Umbilical cord (tissue), 1 donor: ENCODE measurements at regions not wholly inside any gene's neighbourhood (a gene's known extent, or its start where the extent isn't known, plus 50 kb on each side); places are given as distances from the start of the nearest gene placed in this dataset.
"Not testable (repeated sequence)": the region's sequence is repeated elsewhere in the genome, so short reads cannot be mapped to it uniquely, and the experiment has no call there.

ENCODE experiments used
- DNase-seq: peaks from one replicate; pipeline ENCODE4 v3.0.0-alpha.2; 2015; ENCODE audit warnings: low spot score

DNA sequence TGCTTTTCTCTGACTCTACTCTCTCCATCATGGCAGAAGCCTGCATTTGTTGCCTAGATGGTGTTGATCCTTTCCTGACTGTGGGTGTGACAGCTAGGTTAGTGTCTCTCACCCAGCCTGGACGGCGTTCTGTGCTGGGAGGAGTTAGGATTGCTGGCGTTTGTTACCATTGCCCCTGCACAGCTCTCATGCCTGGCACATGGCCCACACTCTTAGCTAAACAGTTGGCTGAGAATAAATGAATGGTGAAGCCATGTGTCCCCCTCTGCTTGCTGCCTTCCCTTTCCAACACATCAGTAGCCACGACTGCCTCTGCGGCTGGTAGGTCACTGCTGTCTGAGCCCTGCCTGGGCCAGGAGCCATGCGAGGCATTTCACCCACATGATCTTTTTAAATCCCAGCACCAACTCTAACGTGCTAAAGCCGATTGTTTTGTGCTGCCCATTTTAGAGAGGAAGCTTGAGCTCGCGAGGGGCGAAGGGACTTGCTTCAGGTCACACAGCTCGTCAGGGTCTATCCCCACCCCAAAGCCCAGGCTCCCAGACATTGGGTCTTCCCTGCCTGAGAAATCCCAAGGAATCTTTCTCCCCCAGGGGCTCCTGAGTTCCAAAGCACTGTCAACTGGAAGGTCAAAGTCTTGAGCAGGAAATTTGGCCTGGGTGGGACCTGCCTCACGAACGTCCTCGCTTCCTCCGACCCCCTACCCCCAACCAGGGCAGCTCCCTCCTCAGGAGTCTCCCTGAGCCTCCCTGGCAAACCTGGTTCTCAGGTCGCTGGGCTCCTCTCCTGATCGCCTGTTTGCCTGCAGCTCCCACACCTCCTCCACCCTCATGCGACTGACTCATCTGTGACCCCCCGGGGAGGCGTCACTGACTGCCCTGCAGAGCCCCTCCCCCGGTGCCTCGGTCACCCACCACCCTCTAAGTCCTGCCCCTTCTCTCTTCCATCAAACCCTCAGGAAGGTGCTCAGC is 271.7 kb upstream of the C1orf174 start:
- DNase-seq: no peak

DNA sequence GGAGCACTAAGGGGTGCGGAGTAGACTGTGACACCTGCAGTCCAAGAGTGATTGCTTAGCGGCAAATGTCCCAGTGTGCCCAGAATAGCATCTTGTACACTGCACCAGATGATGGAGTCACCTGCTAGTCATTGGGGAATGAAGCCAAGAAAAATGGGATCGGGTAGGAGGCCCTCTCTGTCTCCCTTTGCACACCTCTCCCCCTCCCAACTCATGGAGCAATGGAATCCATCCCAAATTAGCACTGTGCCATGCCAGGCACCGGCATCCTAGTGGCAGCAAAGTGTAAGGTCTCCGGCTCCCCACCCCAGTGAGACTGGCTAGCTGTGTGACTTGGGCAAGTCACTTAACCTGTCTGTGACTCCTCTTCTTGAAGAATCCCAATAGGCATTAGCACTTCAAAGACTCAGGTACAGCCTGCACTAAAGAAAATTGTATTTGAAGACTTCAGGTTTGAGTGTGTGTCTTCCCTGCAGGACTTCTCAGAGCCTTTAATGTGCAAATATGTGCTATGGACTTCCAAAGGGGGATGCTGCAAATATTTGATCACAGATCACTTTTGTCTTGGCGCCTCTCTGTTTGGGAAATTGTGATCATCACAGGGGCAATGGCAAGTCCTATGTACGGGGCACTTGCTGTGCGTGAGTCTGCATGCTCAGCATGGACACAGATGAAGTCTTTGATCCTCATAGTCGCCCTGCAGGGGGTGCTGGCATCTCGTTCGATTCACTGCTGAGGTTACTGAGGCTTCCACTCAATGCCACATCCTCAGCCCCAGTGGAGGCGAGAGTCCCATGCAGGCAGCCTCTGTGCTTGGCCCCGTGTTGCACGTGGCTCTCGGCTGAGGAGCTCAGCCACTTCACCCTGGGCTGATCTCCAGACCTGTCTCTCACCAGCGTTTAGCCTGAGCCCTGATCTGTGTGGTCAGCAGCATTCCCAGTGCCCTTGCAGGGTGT is 272.9 kb upstream of the C1orf174 start:
- DNase-seq: no peak

DNA sequence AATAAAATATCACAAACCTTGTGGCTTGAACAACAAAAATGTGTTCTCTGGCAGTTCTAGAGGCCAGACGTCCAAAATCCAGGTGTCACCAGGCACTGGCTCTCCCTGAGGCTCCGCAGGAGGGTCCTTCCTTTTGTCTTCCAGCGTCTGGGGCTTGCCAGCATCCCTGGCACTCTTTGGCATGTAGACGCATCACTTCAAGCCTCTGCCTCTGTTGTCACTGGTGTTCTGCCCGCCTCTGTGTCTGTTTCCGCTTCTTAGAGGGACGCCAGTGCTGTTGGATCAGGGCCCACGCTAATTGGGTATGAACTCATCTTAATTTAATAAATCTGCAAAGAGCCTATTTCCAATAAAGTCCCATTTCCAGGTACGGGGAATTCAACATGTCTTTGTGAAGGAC is 273.7 kb upstream of the C1orf174 start:
- no peak for DNase-seq

DNA sequence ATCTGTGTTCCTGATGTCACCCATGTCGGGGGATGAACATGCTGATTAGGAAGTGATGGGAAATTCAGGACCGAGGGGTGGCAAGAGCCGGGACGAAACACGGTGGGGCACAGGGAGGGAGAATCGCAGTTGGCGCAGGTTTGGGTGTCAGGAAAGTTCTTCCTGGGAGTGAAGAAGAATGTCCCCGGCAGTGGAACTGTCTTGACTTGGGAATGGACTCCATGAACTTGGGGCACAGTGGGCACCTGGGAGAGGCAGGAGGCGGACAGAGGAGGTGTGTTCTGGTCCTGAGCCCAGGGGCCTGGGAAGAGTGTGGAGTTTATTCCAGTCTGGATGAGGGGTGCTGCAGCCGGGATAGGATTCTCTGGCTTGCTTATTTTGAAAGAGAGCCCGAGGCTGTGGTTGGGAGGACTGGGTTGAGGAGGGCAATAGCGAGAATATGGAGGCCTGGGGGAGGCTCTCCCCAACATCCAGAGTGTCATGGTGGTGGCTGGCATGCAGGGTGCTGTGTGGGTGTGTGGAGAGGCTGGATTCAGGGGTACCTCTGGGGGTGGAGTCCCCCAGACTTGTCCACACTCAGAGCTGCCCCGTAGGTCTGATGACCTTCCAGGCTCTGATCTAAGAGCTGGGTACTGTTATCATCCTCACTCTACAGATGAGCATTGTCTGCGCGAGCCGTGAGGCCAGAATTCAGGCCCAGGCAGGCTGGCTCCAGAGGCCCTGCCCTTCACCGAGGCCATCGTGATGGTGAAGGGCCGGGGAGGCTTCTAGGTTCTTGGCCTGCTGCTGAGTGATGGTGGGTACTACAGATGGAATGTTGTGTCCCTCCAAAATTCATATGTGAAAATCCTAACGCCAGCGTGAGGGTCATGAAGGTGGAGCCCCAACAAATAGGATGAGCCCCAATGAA is 274.5 kb upstream of the C1orf174 start:
- DNase-seq: no peak

DNA sequence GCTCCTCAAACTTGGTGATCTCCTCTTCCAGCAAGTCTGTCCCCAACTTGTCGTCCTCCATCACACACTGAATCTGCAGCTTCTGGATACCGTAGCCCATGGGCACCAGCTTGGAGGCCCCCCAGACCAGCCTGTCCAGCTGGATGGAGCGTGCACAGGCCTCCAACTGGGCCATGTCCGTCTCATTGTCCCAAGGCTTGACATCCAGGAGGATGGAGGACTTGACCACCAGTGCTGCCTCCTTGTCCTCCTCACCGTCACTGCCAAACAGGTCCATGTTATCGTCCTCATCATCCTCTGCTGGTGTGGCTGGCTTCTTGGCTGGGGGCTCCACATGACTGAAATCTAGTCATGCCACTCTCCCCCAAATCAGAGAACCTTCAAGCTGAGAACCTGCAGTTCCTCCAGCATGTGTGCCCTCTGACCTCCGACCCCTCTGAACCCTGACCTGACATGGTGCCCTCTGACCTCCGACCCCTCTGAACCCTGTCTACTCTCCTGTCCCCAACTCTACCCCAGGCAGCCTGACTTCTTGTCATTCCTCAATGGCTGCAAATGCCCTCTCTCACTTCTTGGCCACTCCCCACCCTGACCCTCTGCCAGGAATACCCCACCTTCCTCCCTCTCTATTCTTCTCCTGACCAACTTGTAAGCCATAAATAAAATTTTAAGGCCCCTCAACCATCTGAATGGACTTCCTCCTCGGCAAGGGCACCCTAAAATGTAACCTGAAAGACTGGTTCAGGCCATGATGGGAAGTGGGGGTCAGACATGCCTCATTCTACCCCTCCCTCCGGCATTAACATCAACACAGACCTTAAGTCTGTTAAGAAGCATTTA is 275.7 kb upstream of the C1orf174 start:
- no peak for DNase-seq

DNA sequence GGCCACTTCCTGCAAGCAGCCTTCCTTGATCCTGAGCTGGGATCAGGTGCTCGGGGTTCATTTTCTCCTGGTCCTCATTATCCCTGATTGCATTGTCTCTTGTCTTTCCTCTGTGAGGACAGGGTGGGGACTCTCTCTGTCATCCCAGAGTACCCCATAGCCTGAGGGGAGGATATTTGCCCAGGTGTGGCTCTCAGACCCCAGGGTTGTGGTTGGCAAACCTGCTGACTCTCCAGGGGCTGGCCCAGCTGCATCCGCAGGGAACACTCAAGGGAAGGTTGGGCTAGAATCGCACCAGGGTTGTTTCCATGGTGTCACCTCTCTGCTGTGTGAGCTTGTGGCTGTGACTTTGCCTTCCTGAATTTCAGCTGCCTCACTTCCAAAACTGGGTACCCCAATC is 276.8 kb upstream of the C1orf174 start:
- DNase-seq: no peak

DNA sequence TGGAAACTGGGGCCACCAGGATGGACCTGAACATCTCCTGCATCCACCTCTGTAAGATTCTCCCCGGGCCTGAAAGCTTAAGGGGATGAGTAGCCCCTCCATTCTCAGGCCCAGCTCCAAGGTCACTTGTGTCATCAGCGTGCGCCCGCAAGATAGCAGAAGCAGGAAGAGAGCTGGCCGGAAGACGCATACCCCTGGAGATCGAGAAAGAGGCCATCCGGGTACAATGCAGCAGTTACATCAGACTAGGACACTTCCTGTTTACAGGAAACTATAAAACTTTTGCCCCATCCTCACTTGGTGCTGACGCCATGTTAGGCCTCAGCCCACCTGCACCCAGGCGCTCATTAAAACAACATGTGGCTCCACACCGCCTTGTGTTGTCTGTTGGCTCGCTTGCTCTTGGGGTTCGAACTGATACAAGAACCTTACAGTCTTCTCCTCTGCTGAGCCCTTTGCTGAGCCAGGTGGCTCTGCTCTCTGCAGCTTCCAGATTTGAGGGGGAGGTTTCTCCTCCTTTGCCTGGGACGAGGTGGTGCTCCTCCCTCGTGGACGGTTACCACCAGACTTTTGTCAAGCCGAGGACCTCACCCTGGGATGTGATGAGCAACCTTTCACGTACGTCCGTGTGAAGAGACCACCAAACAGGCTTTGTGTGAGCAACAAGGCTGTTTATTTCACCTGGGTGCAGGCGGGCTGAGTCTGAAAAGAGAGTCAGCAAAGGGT is 277.5 kb upstream of the C1orf174 start:
- no peak for DNase-seq

DNA sequence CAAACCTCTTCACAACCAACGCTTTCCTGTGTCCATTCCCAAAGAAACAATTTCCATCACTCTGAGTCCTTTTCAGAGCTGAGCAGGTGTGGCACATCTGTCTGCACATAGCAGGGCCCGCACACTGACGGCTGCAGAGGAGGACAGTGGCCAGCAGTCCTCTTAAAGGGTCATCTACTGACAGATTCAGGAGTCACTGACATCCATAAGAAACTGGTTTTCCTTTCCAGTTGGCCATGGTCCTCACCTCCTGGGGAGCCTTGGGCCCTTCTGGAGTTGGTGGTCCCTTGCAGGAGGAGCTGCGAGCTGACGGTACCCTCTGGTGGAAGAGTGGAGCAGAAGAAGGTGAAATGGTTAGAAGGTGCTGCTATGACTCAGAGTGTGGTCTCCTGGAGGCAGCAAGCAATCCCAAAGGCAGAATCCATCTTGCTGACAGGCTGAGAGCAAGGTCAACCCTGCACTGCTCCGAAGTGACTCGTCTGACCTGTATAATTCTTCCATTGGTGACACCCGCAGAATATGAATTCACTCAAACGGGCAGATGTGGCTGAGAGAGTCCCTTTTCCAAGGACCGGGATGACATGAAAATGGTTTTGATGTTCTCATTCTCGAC is 278.5 kb upstream of the C1orf174 start:
- DNase-seq: no peak

DNA sequence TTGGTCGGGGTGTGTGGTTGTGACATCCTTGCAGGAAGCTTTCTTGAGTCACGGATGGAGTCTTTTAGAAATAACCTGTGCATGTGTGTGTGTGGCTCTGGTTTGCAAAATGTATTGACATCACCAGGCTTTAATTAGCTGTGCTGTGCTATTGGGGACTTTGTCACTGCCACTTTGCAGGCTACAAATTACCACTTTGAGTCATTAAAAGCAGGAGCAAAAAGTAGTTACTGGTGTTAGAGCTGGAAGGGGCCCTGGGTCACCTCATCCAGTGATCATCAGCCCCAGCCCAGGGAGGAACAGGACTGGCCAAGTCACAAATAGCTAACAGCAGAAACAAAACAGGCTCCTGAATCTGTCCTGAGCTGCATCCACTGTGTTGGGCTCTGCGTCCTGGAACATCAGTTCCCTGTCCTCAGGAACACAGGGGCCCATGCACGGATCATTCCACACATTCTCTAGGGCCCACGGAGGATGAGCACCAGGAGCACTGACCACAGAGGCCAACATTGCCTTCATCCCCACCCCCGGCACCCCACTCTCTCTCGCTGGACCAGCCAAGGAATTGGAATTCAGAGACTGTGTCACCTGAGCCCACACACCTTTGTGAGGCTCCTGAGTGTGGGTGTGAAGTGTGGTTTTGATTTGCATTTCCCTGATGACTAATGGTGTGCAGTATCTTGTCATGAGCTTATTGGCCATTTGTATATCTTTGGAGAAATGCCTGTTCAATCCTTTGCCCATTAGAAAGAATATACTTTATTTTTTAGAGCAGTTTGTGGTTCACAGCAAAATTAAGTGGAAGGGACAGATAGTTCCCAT is 280.1 kb upstream of the C1orf174 start:
- no peak for DNase-seq

DNA sequence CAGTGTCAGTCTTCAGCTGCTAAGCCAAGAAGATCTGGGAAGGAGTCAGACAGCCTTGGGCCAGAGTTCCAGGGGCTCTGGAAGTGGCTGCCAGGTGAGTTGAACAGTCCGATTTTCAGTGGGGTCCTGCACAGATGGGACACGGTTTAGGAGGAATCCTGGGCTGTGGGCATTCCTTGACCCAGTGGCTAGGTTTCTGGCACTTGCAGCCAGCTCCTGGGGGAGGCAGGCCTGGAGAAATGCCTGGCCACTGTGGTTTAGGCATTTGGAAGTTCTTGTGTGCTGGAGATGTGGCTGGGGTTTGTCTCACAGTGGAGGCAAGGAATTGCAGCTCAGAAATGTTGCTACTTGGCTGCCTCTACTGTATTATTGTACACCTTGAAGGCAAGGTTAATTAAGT is 286.4 kb upstream of the C1orf174 start:
- not testable (repeated sequence) for DNase-seq

DNA sequence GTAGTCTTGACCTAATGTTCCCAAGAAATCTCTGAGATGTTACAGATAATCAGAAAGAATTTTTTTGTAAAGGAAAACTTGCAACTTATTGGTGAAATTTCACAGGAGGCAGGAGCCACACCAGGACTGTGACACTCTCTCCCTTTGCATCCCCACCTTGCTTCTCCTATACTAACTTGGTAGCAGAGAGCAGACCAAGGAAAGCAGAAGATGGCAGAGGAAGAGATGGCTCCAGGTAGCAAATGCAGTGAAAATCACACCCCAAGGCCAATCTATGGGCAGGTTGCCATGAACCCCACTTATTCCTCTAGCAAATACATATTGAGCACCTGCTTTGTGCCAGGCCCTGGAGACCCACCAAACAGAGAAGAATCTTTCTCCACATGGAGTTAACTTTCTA is 303.4 kb upstream of the C1orf174 start:
- no peak for DNase-seq

DNA sequence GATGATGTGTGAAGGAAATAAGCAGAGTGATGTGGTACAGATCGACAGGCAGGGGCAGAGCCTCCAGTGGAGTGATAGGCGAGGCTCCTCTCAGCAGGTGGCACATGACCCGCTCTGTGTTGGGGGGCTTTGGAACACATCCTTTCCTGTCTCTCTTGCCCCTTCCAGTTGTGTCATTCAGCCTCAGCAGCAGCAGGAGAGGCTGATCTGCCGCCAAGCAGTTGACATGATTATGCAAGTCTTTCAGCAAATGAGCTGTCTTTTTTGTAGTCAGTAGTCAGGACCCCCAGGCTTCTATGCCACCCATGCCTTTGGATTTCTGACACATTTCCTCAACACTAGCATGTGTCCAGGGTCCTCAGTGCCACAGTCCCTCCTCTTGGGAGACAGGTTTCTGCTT is 307.1 kb upstream of the C1orf174 start:
- no peak for DNase-seq

DNA sequence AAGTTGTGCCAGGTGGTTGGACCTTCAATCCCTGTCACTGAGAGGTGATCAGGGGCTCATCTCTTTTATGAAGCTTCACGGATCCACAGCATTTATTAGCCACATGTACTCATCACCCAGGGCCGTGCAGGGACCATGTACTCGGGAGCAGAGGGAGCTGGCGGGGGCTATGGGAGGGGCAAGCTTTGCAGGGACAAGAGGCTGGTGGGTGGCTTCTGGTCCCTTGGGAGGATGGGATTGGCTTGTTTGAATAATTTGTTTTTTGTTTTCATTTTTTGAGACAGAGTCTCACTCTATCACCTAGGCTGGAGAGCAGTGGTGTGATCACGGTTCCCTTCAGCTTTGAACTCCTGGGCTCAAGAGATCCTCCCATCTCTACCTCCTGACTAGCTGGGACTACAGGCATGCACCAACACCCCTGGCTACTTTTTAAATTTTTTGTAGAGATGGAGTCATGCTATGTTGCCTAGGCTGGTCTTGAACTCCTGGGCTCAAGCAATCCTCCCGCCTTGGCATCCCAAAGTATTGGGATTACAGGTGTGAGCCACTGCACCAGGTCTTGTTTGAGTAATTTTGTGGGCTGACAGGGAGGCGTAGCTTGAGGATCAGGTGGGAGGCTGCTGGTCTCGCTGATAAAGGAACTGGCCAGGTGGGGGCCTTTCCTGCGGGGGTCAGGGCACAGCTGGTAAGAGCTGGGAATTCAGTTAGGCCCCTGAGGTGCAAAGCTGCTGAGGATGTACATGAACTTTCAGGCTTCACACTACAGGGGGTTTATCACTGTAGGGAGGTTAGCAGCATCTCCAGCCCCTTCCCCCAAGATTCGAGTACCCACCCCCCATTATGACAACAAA is 308.0 kb upstream of the C1orf174 start:
- no peak for DNase-seq

DNA sequence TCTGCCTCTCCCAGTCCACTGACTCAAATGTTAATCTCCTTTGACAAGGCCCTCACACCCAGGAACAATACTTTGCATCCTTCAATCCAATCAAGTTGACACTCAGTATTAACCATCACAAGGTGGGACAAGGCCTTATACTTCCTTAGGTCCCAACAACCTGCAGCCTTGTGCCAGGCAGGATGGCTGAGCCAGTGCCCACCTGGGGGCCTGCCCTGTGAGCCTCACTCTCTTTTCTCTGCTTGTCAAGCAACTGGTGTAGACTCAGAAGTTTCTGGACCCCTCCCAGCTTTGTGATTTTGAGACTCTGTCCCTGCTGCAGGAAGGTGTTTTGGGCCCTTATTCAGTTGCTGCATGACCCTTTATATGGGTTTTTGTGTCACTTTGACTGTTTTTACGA is 310.0 kb upstream of the C1orf174 start:
- no peak for DNase-seq

DNA sequence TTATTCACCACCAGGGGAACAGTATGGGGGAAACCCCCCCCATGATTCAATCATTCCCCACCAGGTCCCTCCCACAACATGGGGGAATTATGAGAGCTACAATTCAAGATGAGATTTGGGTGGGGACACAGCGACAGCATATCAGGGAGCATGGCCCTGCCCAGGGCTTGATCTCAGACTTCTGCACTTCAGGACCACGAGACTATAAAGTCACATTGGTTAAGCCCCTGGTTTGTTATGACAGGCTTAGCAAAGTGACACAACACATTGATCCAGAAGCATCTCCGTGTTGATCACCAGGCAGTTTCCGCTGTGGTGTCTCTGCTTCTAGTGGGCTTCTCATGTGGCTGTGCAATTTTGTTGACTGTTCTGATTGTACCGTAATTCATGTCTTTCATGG is 312.7 kb upstream of the C1orf174 start:
- no peak for DNase-seq

DNA sequence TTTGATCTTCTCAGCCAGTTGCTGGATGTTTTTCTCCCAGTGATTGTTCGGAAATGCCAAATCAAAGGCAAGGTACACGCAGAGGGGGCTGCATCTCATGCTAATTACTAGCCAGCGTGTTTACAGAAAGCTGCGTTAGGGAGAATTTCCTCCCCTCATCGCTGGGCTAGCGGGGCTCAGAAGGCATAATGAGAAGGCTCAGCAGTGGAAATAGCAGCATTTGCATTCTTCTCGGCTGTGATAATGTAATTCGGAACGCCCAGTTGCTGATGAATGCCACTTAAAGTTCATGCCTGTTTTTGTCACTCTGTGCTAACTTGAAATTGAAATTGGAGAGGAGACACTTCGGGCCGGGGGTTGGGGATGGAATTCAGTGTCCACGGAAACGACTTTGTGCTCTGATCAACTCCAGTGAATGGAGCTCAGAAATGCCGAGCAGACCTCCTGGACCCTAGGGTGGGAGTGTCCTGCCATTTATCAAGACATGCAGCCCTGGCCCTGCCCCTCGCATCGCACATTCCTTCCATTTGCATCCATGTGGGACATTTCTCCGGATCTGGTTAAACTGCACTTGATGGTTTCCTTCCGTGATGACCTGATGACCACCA is 313.4 kb upstream of the C1orf174 start:
- no peak for DNase-seq

DNA sequence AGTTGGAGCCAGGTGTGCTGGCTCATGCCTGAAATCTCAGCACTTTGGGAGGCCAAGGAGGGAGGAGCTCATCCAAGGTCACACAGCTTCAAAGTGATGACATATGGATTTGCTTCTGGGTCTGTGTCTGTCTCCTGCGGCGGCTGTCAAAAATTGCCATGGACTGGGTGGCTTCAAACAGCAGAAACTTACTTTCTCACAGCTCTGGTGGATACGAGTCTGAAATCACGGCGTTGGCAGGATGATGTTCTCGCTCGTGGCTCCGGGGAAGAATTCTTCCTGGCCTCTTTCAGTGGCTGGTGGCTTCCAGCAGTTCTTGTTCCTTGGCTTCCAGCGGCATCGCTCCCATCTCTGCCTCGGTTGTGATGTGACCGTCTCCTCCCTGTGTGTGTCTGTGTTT is 314.8 kb upstream of the C1orf174 start:
- DNase-seq: no peak
